Neural cell (in vitro differentiated cells): ENCODE measurements at regions not wholly inside any gene's neighbourhood (a gene's known extent, or its start where the extent isn't known, plus 50 kb on each side); places are given as distances from the start of the nearest gene placed in this dataset.

ENCODE experiments used
- EP300 ChIP-seq: fragments of 450-650 bp; conservative IDR thresholded peaks from 2 replicates; pipeline ENCODE4 v1.6.1; 2014; ENCODE audit warnings: antibody characterized with exemption, mild to moderate bottlenecking, moderate library complexity; ENCODE audit not compliant: poor library complexity, severe bottlenecking
- EZH2 ChIP-seq: fragments of 200-600, 300-800 bp; shearing (Covaris generic), sonication (generic); IDR thresholded peaks from 2 replicates; pipeline ENCODE4 v1.6.1; 2014; ENCODE audit warnings: antibody characterized with exemption, low read length, borderline replicate concordance, mild to moderate bottlenecking; ENCODE audit not compliant: insufficient read depth, poor library complexity, severe bottlenecking
- POLR2AphosphoS5 ChIP-seq: IDR thresholded peaks from 2 replicates; pipeline ENCODE4 v1.6.1; 2012
- TF ChIP-seq, protein P1 (sequence below): fragments of 450-650 bp; IDR thresholded peaks from 2 replicates; pipeline ENCODE4 v1.5.1; 2014; ENCODE audit warnings: antibody characterized with exemption, mild to moderate bottlenecking, moderate library complexity; ENCODE audit not compliant: poor library complexity, severe bottlenecking
- TF ChIP-seq, protein P2 (sequence below): IDR thresholded peaks from 2 replicates; pipeline ENCODE4 v1.6.1; 2012; ENCODE audit warnings: borderline replicate concordance

DNA sequence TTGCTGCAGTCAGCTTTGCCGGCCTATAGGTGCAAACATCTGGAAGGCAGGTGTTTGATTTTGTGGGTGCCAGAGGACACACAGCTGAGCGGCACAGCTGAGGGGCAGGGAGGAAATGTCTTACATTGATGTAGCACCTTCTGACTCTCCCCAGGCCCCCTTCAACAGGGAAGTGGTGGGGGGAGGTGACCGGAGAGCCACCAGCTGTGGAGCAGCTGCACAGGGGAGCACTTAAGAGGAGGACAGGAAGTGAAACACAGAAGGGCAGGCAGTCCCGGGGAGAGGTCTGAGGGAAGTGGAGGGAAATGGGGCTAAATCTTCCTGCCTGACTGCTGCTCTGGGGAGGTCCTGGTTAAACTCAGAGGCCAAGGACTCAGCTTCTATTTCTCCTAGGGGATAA lies 409.1 kb downstream of the TNS1 start:
- TF ChIP-seq, protein P1, sequence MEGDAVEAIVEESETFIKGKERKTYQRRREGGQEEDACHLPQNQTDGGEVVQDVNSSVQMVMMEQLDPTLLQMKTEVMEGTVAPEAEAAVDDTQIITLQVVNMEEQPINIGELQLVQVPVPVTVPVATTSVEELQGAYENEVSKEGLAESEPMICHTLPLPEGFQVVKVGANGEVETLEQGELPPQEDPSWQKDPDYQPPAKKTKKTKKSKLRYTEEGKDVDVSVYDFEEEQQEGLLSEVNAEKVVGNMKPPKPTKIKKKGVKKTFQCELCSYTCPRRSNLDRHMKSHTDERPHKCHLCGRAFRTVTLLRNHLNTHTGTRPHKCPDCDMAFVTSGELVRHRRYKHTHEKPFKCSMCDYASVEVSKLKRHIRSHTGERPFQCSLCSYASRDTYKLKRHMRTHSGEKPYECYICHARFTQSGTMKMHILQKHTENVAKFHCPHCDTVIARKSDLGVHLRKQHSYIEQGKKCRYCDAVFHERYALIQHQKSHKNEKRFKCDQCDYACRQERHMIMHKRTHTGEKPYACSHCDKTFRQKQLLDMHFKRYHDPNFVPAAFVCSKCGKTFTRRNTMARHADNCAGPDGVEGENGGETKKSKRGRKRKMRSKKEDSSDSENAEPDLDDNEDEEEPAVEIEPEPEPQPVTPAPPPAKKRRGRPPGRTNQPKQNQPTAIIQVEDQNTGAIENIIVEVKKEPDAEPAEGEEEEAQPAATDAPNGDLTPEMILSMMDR: no peak
- TF ChIP-seq POLR2AphosphoS5 (no peak), EZH2 (no peak), EP300 (no peak)
- TF ChIP-seq, protein P2, sequence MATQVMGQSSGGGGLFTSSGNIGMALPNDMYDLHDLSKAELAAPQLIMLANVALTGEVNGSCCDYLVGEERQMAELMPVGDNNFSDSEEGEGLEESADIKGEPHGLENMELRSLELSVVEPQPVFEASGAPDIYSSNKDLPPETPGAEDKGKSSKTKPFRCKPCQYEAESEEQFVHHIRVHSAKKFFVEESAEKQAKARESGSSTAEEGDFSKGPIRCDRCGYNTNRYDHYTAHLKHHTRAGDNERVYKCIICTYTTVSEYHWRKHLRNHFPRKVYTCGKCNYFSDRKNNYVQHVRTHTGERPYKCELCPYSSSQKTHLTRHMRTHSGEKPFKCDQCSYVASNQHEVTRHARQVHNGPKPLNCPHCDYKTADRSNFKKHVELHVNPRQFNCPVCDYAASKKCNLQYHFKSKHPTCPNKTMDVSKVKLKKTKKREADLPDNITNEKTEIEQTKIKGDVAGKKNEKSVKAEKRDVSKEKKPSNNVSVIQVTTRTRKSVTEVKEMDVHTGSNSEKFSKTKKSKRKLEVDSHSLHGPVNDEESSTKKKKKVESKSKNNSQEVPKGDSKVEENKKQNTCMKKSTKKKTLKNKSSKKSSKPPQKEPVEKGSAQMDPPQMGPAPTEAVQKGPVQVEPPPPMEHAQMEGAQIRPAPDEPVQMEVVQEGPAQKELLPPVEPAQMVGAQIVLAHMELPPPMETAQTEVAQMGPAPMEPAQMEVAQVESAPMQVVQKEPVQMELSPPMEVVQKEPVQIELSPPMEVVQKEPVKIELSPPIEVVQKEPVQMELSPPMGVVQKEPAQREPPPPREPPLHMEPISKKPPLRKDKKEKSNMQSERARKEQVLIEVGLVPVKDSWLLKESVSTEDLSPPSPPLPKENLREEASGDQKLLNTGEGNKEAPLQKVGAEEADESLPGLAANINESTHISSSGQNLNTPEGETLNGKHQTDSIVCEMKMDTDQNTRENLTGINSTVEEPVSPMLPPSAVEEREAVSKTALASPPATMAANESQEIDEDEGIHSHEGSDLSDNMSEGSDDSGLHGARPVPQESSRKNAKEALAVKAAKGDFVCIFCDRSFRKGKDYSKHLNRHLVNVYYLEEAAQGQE: no peak
